GM12873 (cell line): ENCODE measurements at regions not wholly inside any gene's neighbourhood (a gene's known extent, or its start where the extent isn't known, plus 50 kb on each side); places are given as distances from the start of the nearest gene placed in this dataset.

Experiments used
- TF ChIP-seq, protein P1 (sequence below): IDR thresholded peaks from 2 replicates; pipeline ENCODE4 v1.5.1; 2012; ENCODE audit warnings: low read depth, mild to moderate bottlenecking, moderate library complexity, low read length, control low read depth; ENCODE audit not compliant: insufficient read depth; ENCODE audit errors: missing control alignments

DNA sequence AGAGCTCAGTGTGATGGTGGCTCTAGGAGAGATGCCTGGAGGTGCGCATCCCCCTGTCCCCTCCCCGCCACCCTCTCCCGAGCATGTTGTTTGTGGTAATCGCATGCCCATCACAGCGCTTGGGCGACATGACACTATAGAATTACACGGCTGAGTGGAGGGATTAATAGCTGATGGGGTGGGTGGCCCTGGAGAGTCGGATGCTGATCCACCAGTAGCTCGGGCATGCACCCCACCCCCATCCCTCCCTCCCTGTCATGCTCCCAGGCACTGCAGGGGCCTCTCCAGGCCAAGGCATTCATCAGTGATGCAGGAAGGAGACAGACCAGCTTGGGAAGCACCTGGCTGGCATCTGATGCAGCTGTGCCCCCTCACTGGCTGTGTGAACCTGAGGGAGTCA, 159.0 kb upstream of the IGSF21 start:
- TF ChIP-seq, protein P1, sequence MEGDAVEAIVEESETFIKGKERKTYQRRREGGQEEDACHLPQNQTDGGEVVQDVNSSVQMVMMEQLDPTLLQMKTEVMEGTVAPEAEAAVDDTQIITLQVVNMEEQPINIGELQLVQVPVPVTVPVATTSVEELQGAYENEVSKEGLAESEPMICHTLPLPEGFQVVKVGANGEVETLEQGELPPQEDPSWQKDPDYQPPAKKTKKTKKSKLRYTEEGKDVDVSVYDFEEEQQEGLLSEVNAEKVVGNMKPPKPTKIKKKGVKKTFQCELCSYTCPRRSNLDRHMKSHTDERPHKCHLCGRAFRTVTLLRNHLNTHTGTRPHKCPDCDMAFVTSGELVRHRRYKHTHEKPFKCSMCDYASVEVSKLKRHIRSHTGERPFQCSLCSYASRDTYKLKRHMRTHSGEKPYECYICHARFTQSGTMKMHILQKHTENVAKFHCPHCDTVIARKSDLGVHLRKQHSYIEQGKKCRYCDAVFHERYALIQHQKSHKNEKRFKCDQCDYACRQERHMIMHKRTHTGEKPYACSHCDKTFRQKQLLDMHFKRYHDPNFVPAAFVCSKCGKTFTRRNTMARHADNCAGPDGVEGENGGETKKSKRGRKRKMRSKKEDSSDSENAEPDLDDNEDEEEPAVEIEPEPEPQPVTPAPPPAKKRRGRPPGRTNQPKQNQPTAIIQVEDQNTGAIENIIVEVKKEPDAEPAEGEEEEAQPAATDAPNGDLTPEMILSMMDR: no peak

DNA sequence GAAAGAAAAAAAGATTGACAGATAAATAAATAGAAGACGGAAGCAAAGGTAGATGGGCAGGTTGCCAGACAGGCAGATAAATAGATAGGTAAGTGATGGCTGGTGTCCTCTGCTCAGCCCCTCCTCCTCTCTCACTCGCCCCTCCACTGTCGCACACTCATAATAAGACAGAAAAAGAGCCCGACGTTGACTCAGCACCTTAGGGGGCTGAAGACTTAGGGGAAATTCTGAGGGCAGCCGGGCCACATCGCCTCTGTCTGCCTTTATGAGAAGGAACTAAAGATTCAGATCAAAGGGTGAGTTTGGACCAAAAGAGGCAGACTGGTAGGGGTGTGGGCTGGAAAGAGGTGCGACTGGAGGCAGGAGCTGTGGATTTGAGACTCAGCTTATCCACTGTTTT, 158.1 kb upstream of the IGSF21 start:
- TF ChIP-seq, protein P1: no peak

DNA sequence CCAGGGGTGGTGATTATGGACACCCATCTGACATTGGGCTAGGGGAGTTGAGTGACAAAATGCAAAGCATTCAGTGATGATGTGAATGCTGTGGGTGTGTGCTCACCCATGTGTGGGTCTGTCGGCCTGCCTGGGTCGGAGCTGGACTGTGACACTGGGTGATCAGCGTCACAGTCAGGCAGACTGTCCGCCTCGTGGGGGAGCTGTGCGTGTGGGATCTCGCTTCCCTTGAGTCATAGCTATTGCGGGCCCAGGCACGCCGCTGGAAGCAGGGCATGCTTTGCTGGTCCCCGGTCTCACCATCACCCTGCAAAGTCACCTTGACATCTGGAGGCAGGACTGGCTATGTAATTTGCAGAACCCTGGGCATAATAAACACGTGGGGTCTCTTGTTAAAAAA, 156.9 kb upstream of the IGSF21 start:
- TF ChIP-seq, protein P1: no peak

DNA sequence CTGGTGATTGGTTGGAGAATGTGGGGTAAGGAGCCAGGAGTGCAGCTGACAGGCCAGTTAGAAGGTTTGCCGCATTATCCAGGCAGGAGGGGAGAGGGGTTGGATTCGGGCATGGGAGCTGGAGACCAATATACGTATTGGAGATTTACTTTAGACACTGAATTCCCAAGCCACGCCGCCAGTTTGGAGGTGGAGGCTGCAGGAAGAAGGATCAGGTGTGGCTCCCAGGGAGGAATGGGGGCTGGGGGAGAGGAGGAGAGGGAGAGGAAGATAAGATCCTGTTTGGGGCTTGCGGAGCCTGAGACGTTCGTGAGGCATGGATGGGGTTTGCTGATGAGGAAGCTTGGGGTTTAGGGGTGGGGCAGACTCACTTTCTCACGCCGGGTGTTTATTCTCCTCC, 155.1 kb upstream of the IGSF21 start:
- TF ChIP-seq, protein P1: no peak

DNA sequence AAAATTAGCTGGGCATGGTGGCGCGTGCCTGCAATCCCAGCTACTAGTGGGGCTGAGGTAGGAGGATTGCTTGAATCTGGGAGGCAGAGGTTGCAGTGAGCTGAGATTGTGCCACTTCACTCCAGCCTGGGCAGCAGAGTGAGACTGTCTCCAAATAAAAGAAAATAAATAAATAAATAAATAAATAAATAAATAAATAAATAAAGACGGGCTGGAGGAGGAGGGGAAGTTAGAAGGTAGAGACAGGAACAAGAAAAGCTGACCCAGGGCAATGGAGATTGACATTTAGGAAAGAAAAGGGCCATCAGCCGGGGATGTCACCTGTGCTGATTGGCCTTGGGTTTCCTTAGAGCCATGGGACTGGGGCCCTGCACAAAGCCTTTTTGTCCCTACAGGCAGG, 153.7 kb upstream of the IGSF21 start:
- TF ChIP-seq, protein P1: no peak

DNA sequence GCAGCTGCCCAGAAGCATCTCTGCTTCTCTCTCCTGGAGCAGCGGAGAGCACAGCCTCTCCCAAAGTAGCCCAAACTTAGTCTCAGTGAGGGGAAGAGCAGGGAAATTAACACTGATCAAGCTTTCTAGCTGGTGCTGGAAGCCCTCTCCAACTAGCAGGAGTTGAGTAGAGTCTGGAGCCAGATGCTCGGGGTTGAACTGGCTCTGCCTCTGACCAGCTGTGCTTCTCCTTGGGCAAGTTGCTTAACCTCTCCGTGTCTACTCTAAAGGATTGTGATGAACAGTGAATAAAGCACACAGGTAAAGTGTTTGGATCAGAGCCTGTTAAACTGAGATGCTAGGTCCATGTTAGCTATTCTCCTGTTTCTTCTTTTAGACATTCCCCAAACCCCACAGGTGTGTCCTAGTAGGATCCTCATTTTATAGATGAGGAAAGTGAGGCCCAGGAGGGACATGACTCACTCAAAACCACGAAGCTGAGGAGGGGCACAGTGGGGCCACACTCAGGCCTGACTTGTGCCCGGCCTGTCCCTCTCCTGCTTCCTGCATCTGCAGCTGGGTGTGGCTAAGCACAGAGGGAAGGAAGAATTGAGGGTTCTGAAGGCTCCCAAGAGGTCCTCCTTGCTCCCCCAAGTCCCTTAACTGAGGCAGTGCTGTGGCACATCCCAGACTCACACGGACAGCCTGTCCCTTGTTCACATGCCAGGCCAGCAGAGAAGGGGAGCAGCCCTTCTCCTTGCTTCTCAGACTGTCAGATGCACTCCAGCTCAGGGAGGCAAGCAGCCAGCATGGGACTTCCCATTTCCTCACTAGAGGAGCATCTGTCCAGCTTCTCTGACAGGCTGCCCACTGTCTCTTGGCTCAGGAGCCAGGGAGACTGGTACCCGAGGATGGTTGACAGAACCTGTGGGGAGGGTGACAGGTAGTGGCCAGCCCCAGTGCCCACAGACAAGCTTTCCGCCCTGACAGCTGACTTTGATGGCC, 152.0 kb upstream of the IGSF21 start:
- TF ChIP-seq, protein P1: no peak

DNA sequence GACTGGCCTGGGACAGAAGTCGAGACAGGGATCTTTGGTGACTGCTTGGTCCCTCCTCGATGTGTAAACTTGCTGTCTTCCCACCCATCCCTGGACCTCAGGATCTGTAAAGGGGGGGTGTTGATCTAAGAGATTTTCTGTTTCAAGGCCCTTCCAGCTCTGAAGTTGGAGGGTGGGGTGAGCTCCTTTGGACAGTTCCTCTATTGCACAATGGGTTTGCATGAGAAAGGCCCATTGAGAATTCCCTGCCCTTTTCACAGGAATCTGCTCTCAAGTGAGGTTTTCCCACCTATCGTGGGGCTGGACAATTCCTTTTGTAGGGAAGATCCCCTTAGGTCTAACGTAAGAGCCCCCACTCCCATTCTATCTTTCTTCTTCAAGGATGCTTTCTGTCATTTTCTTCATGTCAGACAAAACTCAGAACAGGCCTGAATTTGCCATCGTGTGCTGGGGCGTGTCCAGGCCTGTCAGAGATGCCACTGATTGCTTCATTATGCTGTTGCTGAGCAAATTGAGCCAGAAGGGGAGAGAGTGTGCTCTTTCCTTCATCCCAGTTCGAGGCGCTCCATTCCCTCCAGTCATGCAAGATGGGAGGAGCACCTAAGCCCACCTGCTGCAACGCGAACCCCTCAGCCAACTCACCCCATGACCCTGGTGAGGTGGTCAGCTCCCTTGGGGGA, 149.9 kb upstream of the IGSF21 start:
- TF ChIP-seq, protein P1: no peak
